GM21825 (cell line): ENCODE measurements at regions not wholly inside any gene's neighbourhood (a gene's known extent, or its start where the extent isn't known, plus 50 kb on each side); places are given as distances from the start of the nearest gene placed in this dataset.

Source experiments
- ATAC-seq: cut with Tn5 transposase; IDR thresholded peaks from one replicate; pipeline ENCODE4 v1.9.1; 2021; ENCODE audit warnings: mild to moderate bottlenecking, moderate library complexity; ENCODE audit not compliant: unreplicated experiment

DNA sequence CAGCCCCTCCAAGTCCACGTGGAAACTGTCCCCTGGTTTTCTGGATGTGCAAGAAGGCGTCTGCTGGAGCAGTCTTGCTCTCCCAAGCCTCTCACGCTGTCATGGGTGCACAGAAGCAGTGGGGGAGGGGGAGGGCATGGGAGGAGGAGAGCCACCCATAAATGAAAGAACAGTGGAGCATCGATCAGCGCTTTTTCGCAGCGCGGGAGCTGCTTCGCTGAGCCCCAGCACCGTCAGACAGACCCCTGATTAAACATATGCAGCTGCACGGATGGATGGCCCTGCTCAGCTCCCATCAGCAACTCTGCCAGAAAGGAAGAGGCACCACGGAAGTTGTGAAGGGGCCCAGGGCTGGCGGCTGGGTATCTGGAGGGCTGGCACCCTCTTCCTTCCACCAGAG lies 264.9 kb downstream of the UQCRFS1 start:
- ATAC-seq: no peak

DNA sequence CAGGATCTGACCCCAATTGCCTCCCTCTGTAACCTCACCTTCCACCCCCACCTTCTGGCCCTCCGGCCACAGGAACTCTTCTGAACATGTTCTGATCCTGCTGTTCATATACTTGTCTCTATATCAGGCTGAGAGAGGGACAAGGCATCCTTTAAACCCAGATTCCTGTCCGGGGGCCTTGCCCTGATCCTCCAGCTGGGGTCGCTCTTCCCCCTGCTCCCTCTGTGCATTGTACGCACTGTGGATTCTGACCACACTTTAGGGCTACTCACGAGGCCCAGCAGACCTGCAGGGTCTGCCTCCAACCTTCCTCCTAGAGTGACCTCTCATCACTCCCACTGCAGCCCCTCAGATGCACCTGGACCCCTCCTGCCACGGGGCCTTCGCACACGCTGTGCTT lies 269.3 kb downstream of the UQCRFS1 start:
- ATAC-seq: no peak

GRCh38 chr19:28941833-28942232 lies 271.1 kb downstream of the UQCRFS1 start:
- no peak for ATAC-seq

DNA sequence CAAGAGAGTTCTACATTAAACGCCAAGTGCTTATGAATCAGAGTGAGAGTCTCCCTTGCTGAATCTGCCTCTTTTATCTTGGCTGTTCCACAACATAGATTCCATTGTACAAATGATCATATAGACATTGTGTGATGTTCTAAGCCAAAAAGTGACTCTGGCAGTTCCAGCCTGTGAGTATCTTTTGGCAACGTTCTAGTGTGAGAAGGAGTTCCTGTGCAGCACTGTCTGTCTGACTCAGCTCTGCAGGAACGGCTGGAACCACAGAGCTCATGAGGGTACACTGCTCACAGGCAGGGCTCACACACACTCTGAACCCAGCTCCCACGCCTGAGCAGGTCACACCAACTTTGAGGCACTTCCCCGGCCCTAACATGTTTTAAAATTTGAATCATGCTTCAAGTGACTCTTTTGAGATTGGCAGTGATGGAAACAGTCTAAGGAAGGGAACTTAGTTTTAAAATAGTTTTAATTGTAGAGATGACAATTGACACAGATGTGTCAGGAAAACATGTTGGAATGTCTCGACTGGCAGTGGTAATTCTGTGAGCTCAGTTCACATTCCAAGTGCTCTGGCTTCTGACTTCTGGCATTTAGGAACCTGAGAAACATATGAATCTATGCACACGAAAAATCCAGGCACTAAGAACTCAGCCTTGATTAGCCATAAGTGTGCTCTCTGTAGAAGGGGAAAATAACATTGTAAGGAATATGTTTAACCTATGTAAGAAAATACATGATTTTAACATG lies 272.0 kb downstream of the UQCRFS1 start:
- ATAC-seq: no peak

DNA sequence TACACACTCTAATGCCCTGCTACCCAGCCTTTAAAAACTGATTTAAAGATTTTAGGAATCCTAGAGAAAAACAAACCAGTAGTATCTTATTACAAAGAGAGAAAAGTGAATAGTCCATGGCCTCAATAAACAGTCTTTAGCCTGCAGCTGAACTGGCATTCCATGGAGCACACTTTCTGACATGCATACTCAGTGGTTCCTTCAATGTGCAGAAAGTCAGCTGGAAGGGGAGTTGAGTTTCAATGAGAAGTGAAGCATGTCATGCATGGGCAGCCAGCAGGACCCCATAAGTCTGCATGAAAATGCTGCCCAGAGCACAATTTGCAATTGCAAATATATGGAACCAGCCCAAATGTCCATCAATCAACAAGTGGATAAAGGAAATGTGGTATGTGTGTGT lies 273.7 kb downstream of the UQCRFS1 start:
- ATAC-seq: no peak

GRCh38 chr19:28936001-28936400 lies 276.9 kb downstream of the UQCRFS1 start:
- no peak for ATAC-seq

DNA sequence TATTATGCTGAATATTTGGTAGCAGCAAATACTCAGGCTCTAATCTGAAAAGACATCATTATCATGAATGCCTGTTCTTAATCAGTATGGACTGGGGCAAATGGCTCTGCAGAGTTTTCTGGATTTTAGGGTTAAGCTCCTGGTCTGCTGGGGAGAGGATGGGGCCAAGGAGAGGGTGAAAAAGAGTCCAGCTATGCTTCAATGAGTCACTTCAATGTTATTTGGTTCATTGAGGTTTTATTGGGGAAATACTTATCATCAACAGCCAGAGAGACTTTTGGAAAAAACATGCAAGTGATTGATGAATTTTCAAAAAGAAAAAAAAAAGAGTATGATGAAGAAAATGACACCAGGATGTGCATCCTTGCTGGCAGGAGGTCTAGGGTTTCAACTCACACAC lies 278.3 kb downstream of the UQCRFS1 start:
- no peak for ATAC-seq

- no peak for ATAC-seq
Measured at GRCh38 chr19:28933039-28933438, 279.9 kb downstream of the UQCRFS1 start.

DNA sequence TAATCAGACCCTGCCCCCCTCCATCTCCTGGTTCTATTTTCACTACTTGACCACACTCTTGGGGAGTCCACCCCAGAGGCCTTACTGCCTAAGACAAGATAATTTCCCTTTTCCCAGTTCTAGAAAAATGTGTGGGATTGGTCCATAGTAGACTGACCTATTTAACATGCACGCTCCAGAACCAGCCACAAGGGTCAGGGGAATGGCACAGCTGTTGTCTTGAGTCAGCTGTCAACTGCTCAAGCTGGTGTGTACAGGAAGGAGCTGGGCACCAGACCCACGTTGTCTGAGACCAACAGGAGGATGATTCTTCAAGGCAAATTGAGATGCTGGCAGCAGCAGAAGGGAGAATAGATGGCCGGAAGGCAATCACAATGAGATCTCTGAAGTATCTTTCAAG lies 280.5 kb downstream of the UQCRFS1 start:
- no peak for ATAC-seq

DNA sequence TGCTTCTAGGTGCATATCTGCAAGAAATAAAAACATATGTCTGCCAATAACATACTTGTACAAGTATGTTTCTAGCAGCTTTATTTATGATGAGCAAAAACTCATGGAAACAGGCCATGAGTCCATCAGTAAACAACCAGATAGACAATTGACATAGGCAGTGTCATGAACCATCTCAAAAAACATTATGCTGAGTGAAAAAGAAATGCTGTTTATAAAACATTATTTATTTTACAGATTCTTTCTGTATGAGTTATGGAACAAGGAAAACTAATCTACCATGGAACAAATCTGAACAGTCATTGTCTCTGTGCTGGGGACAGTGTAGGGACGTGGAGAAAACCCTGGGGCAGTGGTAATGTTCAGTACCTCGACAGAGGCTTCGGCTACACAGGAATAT lies 283.9 kb downstream of the UQCRFS1 start:
- ATAC-seq: no peak

GRCh38 chr19:28927456-28927855 lies 285.5 kb downstream of the UQCRFS1 start:
- no peak for ATAC-seq

DNA sequence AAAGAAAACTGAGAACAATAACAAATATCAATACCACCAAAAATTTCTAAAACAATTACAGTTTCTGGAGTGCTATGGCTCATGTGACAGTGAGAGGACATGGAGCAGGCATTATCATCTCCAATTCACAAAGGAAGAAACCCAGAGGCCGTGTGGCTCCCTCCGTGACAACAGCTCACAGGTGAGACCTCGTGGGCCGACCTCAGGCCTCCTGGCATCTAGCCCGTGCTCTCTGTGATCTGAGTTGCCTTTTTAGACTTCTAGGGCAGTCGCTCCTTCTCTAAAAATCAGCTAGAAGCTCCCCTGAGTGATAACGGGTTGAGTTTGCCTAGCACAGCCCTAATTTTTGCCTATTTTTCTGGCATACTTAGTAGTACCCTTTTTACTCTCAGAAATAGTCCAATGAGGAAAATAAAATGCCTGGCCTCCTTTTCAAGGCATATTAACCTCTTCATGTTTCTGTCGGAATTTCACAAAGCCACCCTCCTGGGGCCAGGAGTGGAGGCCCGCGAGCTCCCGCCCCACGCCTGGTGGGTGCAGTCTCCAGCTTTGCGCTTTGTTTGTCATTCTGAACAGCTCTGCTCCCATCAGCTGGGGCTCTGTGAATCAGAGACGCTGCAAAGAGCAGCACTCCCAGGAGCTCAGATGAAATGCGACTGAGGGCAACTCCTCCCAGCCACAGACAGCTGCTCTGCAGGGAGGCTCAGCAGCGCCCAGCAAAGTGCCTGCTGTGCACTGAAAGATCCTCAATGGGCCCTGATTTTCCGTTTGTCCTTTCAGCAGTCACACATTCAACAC lies 292.5 kb downstream of the UQCRFS1 start:
- ATAC-seq: no peak

- ATAC-seq: no peak
Measured at GRCh38 chr19:28917621-28918020, 295.3 kb downstream of the UQCRFS1 start.

DNA sequence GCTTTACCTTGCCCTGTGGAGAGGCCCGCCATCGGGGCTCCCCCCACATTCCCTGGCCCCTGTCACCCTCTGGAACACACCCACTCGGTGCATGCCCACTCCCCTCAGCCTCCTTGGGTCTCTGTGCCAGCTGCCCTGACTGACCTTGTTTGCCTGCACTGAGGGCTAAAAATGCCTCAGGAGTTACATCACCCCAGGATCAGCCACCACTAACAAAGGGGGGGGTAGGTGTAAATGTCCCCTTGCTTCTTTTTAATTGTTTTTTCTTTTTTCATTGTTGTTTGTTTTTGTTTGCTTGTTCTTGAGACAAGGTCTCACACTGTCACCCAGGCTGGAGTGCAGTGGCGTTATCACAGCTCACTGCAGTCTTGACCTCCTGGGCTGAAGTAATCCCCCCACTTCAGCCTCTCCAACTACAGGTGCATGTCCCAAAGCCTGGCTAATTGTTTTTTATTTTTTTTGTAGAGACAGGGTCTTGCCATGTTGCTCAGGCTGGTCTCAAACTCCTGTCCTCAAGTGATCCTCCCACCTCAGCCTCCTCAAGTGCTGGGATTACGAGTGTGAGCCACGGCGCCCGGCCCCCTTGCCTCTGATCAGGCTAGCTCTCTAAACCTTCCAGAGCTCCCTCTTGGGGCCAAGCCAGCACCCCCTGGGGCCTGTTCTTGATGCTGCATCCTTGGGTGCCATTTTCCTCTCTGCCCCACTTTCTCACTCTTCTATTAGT lies 297.1 kb downstream of the UQCRFS1 start:
- ATAC-seq: no peak

GRCh38 chr19:28915202-28915601 lies 297.7 kb downstream of the UQCRFS1 start:
- ATAC-seq: no peak

GRCh38 chr19:28914173-28914572 lies 298.8 kb downstream of the UQCRFS1 start:
- ATAC-seq: no peak

- no peak for ATAC-seq
Measured at GRCh38 chr19:28913626-28914025, 299.3 kb downstream of the UQCRFS1 start.

DNA sequence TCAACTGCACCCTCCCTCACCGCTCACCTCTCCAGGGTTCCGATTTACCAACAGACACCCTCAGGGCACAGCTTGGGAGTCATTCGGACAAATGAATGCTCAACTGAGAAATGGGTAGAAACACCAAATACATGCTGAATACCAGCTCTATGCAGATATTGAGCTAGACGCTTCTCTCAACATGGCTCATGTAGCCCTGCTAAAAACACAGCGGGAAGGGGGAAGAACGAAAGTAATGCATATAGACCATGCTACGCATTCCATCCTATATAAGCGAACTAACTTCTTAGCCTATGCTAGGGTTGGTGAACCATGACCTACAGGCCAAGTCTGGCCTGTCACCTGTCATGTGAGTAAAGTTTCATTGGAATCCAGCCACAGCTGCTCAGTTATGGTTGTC lies 304.0 kb downstream of the UQCRFS1 start:
- ATAC-seq: no peak

GRCh38 chr19:28907534-28907933 lies 305.4 kb downstream of the UQCRFS1 start:
- ATAC-seq: no peak

- no peak for ATAC-seq
Measured at GRCh38 chr19:28905996-28906395, 307.0 kb downstream of the UQCRFS1 start.

GRCh38 chr19:28899703-28900102 lies 313.2 kb downstream of the UQCRFS1 start:
- no peak for ATAC-seq

DNA sequence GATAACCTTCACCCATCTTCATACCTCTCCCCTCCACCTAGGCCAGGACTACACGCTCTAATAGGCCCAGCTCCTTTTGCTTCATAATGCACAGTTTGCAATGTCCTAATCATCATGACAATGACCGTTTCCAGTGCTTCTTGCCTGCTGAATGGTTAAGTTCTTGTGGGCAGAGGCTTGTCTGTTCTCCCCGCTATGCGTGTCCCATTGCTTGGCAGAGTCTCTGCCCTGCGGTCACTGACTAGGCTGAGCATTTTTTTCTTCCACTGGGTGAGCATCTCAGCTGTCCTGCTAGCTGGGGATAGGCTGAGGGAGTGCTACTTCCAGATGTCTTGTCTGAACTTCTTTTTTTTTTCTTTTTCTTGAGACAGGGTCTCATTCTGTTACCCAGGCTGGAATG lies 314.7 kb downstream of the UQCRFS1 start:
- no peak for ATAC-seq
